Mammary epithelial cell (primary cell): ENCODE measurements at regions not wholly inside any gene's neighbourhood (a gene's known extent, or its start where the extent isn't known, plus 50 kb on each side); places are given as distances from the start of the nearest gene placed in this dataset.

Experiments used
- EZH2 ChIP-seq: IDR thresholded peaks from 2 replicates; pipeline ENCODE4 v1.6.1; 2012; ENCODE audit warnings: low read length, inconsistent platforms, borderline replicate concordance
- TF ChIP-seq, protein P1 (sequence below), 2 donors: IDR thresholded peaks in 1 of 2; conservative IDR thresholded peaks in 1 of 2; 2 replicates each; pipeline ENCODE4 v1.5.1; 2011 to 2012; ENCODE audit warnings: inconsistent platforms in 2 of 2, low read length in 2 of 2, mild to moderate bottlenecking in 2 of 2, control low read depth in 1 of 2, low read depth in 1 of 2; ENCODE audit not compliant: insufficient read depth in 1 of 2; ENCODE audit errors: extremely low read depth in 1 of 2

DNA sequence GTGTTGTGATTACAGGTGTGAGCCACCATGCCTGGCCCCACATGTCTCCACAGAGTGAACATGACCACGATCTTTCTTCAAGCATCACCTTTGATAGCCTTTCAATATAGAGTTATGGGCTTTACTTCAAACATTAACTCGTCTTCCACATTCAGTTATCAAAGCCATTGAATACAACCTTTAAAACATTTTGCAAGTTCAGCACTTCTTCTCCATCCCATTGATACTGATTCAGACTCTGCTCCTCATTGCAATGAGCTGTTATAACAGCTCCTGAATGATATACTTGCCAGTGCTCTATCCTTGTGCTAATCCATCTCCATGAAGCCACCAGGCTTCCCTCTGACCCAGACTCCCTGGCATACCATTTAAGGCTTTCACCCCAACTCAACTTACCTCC is 223.5 kb upstream of the EEA1 start:
- TF ChIP-seq, protein P1, sequence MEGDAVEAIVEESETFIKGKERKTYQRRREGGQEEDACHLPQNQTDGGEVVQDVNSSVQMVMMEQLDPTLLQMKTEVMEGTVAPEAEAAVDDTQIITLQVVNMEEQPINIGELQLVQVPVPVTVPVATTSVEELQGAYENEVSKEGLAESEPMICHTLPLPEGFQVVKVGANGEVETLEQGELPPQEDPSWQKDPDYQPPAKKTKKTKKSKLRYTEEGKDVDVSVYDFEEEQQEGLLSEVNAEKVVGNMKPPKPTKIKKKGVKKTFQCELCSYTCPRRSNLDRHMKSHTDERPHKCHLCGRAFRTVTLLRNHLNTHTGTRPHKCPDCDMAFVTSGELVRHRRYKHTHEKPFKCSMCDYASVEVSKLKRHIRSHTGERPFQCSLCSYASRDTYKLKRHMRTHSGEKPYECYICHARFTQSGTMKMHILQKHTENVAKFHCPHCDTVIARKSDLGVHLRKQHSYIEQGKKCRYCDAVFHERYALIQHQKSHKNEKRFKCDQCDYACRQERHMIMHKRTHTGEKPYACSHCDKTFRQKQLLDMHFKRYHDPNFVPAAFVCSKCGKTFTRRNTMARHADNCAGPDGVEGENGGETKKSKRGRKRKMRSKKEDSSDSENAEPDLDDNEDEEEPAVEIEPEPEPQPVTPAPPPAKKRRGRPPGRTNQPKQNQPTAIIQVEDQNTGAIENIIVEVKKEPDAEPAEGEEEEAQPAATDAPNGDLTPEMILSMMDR (conservative IDR thresholded peaks at IDR 0.05 in 1 of 2, IDR thresholded peaks at IDR 0.05 in 1 of 2; ENCODE audit: extremely low read depth in 1 of 2, insufficient read depth in 1 of 2, low read depth in 1 of 2, low read length in 2 of 2), result no peak
- no peak for TF ChIP-seq EZH2
